NCI-H345 (cell line): ENCODE measurements at regions not wholly inside any gene's neighbourhood (a gene's known extent, or its start where the extent isn't known, plus 50 kb on each side); places are given as distances from the start of the nearest gene placed in this dataset.
"Not testable (repeated sequence)": the region's sequence is repeated elsewhere in the genome, so short reads cannot be mapped to it uniquely, and the experiment has no call there.

Experiments used
- DNase-seq: peaks from one replicate; lab custom pipeline; 2025; lab: John Stamatoyannopoulos, UW

DNA sequence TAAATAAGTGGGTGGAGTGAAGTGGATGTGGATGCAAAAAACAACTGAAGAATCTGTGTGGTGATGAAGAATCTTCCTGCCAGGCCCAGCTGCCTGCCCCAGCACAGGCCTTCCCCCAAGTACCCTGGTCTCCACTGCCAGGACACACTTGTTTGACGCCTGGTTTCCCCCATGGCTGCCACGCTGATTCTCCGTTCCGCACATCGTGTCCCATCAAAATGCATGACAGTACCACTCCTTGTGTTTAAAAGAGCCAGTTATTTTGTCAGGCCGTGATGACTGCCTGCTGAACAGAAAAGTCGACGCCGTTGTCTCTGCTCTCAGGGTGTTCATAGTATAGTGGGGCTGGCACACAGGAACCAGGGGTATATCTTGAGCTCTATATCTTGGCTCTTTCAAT, 50.3 kb upstream of the KYNU start:
- DNase-seq: no peak

DNA sequence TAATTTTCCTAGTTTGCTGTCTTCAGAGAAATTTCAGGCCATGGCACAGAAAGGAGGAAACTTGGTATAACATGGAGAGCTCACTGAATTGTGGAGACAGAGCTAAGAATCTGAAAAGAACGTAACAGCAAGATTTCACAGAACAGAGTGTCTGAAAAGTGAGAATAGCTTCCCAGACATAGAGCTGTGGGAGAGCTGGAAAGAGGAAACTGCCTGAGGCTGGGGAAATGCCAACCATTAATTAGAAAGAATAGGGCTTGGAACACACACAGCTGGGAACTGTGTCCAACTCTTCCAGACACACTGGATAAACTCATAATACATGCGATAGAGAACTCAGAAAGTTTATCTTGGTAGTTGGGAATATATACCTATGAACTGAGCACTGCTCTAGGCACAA, 51.6 kb upstream of the KYNU start:
- DNase-seq: no peak

GRCh38 chr2:142824756-142825155, 52.7 kb upstream of the KYNU start:
- DNase-seq: no peak

GRCh38 chr2:142822190-142822589, 55.3 kb upstream of the KYNU start:
- no peak for DNase-seq

GRCh38 chr2:142819411-142819810, 58.1 kb upstream of the KYNU start:
- DNase-seq: no peak

DNA sequence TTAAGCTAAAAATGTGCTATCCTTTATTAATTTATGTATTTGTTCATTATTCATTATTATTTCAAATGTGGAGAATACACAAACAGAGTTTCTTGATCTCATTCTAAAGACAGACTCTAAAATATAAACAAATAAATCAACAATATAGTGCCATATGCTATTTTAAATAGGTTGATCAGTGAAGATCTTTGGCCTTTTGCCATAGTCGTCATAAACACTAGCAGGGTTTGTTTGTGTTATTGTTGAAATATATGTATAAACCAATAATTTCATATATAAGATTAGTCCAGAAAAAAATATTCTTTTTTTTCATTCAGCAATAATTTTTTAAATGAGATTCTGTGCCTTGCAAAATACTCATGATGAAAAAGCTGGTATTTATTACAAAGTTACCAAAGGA, 62.1 kb upstream of the KYNU start:
- no peak for DNase-seq

- DNase-seq: no peak
Observed at GRCh38 chr2:142813830-142814829, 63.3 kb upstream of the KYNU start.

DNA sequence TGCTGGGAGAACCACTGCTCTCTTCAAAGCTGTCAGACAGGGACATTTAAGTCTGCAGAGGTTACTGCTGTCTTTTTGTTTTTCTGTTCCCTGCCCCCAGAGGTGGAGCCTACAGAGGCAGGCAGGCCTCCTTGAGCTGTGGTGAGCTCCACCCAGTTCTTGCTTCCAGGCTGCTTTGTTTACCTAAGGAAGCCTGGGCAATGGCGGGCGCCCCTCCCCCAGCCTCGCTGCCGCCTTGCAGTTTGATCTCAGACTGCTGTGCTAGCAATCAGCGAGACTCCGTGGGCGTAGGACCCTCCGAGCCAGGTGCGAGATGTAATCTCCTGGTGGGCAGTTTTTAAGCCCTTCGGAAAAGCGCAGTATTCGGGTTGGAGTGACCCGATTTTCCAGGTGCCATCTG, 65.8 kb upstream of the KYNU start:
- DNase-seq: not testable (repeated sequence)

DNA sequence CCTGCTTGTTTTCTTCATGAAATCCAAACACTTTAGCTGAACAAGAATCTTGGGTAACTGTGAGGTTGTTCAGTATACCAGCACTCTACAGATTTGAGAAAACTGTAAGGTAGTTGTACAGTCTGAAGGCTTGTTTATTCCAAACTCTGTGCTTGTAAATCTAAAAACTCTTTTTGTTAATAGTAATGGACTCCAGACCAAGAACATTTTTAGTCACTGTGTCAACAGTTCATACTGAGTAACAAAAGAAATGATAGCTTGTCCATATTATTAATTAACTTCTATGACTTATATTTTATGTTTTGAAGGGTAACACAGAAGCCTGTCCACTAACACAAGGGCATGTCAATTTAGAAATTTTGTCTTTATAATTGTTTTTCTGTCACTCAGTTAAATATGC, 72.2 kb upstream of the KYNU start:
- DNase-seq: no peak

GRCh38 chr2:142803158-142803557, 74.3 kb upstream of the KYNU start:
- no peak for DNase-seq

DNA sequence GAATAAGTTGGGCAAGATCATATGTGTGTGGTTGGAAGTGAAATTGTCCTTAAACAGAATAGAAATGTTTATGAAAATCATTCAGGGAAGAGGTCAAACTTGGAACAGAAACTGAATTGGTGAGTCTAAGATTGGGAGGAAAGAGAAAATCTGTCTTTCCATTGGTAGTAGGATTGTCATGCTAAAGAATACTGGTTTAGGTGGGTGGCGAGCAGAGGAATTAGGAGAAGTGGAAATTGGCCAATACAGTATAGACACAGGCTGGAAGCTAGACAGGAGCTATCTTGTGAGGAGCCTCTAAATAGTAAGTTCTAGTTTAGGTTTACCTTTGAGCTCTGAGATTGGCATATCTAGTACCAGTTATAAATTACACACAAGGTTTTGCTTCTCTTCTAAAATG, 80.9 kb upstream of the KYNU start:
- DNase-seq: no peak

DNA sequence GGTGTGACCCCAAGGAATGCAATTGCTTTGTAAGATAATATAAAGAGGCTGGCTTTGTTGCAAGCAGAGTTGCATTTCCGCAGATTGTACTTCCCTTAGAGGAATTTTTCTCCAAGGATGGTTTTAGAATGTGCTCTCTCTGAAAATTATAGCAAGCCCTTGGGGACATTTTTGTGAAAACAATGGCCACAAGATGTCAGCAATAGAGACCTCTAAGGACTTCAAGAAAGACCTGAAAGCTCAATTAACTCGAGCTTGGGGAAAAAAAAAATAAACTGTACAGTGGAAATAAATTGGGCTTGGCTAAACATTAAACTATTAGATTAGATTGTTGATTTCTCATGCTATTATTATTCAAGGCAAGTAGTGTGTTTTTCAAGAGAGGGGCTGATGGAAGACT, 81.3 kb upstream of the KYNU start:
- DNase-seq: no peak

GRCh38 chr2:142794850-142795249, 82.6 kb upstream of the KYNU start:
- DNase-seq: no peak

GRCh38 chr2:142792328-142792727, 85.1 kb upstream of the KYNU start:
- DNase-seq: not testable (repeated sequence)

DNA sequence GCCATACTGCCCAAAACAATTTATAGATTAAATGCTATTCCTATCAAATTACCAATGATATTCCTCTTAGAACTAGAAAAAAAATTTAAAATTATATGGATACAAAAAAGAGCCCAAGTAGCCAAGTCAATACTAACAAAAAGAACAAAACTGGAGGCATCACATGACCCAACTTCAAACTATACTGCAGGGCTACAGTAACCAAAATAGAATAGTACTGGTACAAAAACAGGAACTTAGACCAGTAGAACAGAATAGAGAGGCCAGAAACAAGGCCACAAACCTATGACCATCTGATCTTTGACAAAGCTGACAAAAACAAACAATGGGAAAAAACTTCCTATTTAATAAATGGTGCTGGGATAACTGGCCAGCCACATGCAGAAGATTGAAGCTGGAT, 86.1 kb upstream of the KYNU start:
- DNase-seq: no peak

- DNase-seq: no peak
Observed at GRCh38 chr2:142786918-142787702, 90.4 kb upstream of the KYNU start.

DNA sequence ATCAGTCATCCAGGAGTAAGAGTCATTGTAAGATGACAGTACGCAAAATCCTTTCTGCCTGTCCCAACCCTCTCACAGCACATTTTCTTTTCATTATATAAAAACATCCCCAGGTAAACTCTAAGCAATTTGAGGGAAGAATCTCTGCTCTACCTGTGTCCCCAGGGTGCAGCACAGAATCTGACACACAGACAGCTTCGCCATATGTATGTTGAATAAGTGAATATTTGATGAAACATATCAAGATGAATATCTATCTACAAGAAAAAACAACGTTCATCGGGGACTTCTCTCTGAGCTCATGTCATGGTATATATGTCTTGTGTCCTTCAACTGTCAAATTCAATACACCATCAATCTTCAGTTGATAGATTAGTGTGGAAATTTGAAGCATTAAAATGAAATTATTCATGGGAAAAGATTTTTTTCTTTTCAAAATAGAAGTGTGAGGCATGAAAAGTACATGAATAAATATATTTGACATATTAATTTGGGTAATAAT, 94.5 kb upstream of the KYNU start:
- DNase-seq: no peak

DNA sequence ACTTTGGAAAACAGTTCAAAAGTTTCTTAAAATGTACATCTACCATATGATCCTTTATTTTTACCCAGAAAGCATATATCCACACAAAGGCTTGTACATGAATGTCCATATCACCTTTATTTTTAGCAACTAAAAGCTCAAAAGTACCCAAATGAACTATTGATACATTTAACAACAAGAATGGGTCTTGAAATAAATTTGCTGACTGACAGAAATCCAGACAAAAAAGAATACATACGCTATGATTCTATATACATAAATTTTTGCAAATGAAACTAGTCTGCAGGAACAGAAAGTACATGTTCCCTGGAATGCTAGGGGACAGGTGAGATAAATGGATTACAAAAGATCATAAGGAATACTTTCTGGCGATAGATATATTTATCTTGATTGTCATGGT, 96.3 kb upstream of the KYNU start:
- no peak for DNase-seq

- DNase-seq: no peak
Observed at GRCh38 chr2:142778289-142778688, 99.2 kb upstream of the KYNU start.

- no peak for DNase-seq
Observed at GRCh38 chr2:142777742-142778141, 99.7 kb upstream of the KYNU start.

- no peak for DNase-seq
Observed at GRCh38 chr2:142769761-142770160, 107.7 kb upstream of the KYNU start.

DNA sequence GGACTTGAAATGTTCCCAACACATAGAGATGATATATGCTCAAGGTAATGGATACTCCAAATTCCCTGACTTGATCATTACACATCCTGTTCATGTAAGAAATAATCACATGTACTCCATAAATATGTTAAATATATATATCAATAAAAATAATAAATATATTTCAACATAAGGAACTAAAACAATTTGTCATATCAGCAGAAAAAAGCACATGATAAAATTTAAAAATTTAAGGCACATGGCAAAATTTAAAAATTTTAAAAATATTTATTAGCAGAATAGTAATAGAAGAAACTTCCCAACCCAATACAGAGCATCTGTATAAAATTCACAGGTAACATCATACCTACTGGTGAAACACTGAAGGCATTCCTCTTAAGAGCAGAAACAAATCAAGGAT, 109.6 kb upstream of the KYNU start:
- DNase-seq: no peak

DNA sequence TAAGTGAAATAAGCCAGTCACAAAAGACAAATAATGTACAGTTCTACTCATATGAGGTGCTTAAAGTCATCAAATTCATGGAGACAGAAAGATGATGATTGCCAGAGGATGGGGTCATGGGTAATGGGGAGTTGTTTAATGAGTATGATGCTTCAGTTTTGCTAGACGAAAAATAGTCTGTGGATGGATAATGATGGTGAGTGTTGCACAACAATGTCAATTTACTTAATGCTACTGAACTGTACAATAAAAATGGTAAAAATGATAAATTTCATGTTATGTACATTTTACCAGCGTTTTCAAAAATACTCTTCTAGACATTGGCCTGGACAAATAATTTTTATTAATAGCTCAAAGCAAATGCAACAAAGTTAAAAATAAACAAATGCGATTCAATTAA, 118.5 kb upstream of the KYNU start:
- no peak for DNase-seq
